Nephron (organoid): ENCODE measurements at regions not wholly inside any gene's neighbourhood (a gene's known extent, or its start where the extent isn't known, plus 50 kb on each side); places are given as distances from the start of the nearest gene placed in this dataset.

ENCODE experiments used
- H3K27ac Mint-ChIP-seq, 3 experiments: 2 replicates each; pipeline ENCODE4 v1.8.0; 2020; ENCODE audit warnings: mixed read lengths in 3 of 3, mild to moderate bottlenecking in 2 of 3, moderate library complexity in 1 of 3
- H3K27me3 Mint-ChIP-seq: 2 replicates; pipeline ENCODE4 v1.8.0; 2021; ENCODE audit warnings: low read depth, mild to moderate bottlenecking, moderate library complexity, mixed read lengths
- H3K36me3 Mint-ChIP-seq: 2 replicates; pipeline ENCODE4 v1.8.0; 2020; ENCODE audit warnings: low read depth, mixed read lengths
- H3K4me1 Mint-ChIP-seq: 2 replicates; pipeline ENCODE4 v1.8.0; 2020; ENCODE audit warnings: mixed read lengths
- H3K4me3 Mint-ChIP-seq, 3 experiments: 2 replicates each; pipeline ENCODE4 v1.8.0; 2020; ENCODE audit warnings: mild to moderate bottlenecking in 3 of 3, mixed read lengths in 3 of 3, moderate library complexity in 2 of 3
- H3K9me3 Mint-ChIP-seq: 2 replicates; pipeline ENCODE4 v1.8.0; 2020; ENCODE audit warnings: mixed read lengths
- TF ChIP-seq, protein P1 (sequence below), 3 experiments: fragments of 200-600 bp; sonication (generic); IDR thresholded peaks; one replicate each; pipeline ENCODE4 v1.5.0; 2021; ENCODE audit warnings: antibody characterized with exemption in 3 of 3; ENCODE audit not compliant: unreplicated experiment in 3 of 3

DNA sequence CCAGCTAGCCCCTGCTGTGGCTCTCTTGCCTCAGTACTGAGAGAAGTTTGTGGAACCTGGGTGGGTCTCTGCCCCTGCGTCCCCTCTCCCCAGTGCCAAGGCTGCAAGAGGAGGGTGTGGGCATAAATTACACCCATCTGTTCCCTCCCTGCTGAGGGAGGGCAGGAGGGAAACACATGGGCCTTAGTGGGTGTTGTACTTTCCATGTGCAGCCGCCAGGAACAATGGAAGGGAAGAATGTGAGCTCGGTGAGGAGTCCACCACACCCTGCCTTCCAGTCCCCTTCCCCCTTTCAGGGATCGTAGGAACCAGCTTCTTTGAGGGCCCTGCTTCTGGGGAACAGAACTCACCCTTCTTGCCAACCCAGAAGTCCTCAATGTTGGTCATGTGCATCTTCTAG is 138.2 kb upstream of the KLF4 start:
- TF ChIP-seq, protein P1, sequence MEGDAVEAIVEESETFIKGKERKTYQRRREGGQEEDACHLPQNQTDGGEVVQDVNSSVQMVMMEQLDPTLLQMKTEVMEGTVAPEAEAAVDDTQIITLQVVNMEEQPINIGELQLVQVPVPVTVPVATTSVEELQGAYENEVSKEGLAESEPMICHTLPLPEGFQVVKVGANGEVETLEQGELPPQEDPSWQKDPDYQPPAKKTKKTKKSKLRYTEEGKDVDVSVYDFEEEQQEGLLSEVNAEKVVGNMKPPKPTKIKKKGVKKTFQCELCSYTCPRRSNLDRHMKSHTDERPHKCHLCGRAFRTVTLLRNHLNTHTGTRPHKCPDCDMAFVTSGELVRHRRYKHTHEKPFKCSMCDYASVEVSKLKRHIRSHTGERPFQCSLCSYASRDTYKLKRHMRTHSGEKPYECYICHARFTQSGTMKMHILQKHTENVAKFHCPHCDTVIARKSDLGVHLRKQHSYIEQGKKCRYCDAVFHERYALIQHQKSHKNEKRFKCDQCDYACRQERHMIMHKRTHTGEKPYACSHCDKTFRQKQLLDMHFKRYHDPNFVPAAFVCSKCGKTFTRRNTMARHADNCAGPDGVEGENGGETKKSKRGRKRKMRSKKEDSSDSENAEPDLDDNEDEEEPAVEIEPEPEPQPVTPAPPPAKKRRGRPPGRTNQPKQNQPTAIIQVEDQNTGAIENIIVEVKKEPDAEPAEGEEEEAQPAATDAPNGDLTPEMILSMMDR (IDR thresholded peaks at IDR 0.05; ENCODE audit: unreplicated experiment in 3 of 3) = no peak
- Mint-ChIP-seq H3K9me3 (no peaks in the 10 kb centered on the region), H3K4me1 (peaks cover 20% of the 10 kb centered on the region), H3K4me3 (no peak overlapping the region), H3K27me3 (peaks cover 21% of the 10 kb centered on the region), H3K27ac (no peak overlapping the region), H3K36me3 (no peaks in the 10 kb centered on the region)

DNA sequence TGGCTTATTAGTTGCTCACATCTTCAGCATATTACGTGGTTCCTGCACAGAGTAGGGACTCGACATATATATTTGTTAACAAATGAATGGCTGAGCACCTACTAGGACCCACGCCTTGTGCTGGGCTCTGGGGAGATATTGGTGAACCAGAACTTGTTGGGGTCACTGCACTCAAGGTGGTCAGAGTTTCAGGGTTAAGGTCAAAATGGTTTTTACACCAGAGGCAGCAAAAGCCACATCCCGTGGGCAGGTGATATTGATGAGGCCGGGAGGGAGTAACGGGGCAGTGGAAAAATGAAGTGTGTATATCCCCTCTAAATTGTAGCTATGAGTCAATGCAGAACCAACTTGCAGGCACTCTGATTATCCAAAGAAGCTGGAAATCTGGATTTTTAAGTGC is 136.5 kb upstream of the KLF4 start:
- TF ChIP-seq, protein P1 (IDR thresholded peaks at IDR 0.05; ENCODE audit: unreplicated experiment in 3 of 3) = no peak
- no peaks in the 10 kb centered on the region for H3K9me3 Mint-ChIP-seq
- H3K4me3 Mint-ChIP-seq = no peak overlapping the region
- H3K36me3 Mint-ChIP-seq = no peaks in the 10 kb centered on the region
- peaks cover 6% of the 10 kb centered on the region for H3K4me1 Mint-ChIP-seq
- no peak overlapping the region for H3K27ac Mint-ChIP-seq
- H3K27me3 Mint-ChIP-seq = peaks cover 27% of the 10 kb centered on the region

DNA sequence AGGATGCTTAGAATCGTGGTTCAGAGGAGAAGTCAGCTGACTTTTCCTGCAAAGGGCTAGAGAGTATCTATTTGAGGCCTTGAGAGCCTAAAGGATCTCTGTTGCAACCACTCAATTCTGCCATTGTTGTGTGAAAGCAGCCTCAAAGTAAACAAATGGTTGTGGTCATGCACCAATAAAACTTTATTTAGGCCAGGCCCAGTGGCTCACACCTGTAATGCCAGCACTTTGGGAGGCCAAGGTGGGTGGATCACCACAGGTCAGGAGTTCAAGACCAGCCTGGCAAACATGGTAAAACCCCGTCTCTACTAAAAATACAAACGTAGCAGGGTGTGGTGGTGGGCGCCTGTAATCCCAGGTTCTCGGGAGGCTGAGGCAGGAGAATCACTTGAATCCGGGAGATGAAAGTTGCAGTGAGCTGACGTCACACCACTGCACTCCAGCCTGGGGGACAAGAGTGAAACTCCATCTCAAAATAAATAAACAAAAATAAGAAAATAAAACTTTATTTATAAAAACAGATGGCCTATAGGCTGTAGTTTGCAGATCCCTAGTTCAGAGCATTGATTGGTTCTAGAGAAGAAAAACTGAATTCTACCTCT is 135.9 kb upstream of the KLF4 start:
- Mint-ChIP-seq H3K9me3 (no peaks in the 10 kb centered on the region), H3K27ac (no peak overlapping the region), H3K27me3 (peaks cover 27% of the 10 kb centered on the region), H3K36me3 (no peaks in the 10 kb centered on the region), H3K4me3 (no peak overlapping the region), H3K4me1 (peaks cover 10% of the 10 kb centered on the region)
- TF ChIP-seq, protein P1 (IDR thresholded peaks at IDR 0.05; ENCODE audit: unreplicated experiment in 3 of 3) = no peak

DNA sequence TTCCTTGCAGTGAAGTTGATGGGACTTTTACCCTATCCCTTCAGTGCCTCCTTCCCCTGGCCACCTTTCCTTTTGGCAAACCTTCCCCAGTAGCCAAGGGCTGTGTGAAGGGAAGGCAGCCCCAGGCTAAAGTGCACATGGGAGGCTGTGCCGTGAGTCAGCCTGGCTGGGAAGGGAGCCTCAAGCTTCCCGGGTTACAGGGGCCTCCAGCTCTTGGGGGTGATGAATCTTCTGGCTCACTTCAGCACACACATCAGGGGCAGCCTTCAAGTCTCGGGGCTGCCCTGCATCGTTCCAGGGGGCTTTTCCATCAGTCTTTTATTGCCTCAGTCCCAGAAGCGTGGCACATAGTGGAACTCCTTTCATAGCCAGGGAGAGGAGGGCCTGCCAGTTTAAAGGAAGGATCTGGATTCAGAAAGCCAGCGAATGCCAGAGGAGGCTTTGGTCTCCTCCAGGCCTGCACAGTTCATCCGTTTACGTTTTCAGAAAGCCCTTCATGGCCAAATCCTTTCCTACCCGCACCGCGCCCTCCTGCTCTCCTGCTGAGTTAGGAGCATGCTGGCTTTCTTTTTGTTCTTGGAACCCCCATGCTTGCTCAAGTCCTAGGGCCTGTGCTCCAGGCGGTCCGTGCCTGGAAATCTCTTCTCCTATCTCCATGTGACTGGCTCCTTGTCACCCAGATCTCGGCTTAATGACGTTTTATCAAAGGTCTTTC is 134.8 kb upstream of the KLF4 start:
- Mint-ChIP-seq H3K4me3 (peak overlapping the region in 1 of 3 experiments; percentile 19), H3K4me1 (peaks cover 10% of the 10 kb centered on the region), H3K36me3 (no peaks in the 10 kb centered on the region), H3K27me3 (peaks cover 22% of the 10 kb centered on the region), H3K9me3 (no peaks in the 10 kb centered on the region), H3K27ac (no peak overlapping the region)
- TF ChIP-seq, protein P1 (IDR thresholded peaks at IDR 0.05; ENCODE audit: unreplicated experiment in 3 of 3) = no peak

DNA sequence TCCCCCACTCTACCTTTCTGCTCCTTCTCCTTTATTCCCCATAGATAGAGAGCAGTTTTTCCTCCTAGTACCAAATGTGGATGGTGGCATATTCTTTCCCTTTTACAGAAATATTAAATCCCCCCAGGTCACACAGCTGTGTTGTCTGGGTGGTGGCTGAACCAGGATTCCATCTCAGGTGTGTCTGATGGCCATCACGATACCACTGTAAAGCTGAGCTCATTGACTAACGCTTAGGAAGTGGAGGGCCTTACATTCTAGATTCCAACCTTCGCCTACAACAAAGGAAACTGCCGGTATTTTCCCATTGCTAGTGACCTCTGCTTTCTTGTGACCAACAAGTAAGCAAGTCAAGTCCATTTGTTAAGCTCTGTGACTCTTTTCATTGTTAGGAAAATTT is 131.9 kb upstream of the KLF4 start:
- TF ChIP-seq, protein P1 (IDR thresholded peaks at IDR 0.05; ENCODE audit: unreplicated experiment in 3 of 3) = no peak
- no peak overlapping the region for H3K27ac Mint-ChIP-seq
- H3K36me3 Mint-ChIP-seq = no peaks in the 10 kb centered on the region
- no peaks in the 10 kb centered on the region for H3K9me3 Mint-ChIP-seq
- peaks cover 18% of the 10 kb centered on the region for H3K27me3 Mint-ChIP-seq
- peaks cover 4% of the 10 kb centered on the region for H3K4me1 Mint-ChIP-seq
- no peak overlapping the region for H3K4me3 Mint-ChIP-seq

DNA sequence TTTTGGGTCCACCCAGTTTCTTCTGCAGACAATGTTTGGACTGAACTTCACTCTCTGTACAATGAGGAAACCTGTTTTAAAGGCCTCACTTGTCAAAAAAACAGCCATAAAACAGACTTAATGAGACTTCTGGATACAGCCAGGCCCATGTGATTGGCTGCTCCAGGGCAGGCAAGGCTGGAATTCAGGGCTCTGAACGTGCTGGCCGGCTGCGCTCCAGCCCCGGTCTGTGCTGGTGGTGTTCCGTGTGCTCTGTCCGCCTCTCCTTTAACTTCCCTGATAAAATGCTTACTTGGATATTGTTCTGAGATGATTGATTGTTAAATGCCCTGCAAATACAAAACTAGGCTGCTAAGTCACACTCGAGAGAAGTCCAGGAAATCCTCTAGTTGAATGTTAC is 131.2 kb upstream of the KLF4 start:
- H3K27me3 Mint-ChIP-seq = peaks cover 18% of the 10 kb centered on the region
- no peaks in the 10 kb centered on the region for H3K36me3 Mint-ChIP-seq
- peak overlapping the region in 1 of 3 experiments; percentile 0 for H3K27ac Mint-ChIP-seq
- peaks cover 4% of the 10 kb centered on the region for H3K4me1 Mint-ChIP-seq
- H3K4me3 Mint-ChIP-seq = no peak overlapping the region
- no peaks in the 10 kb centered on the region for H3K9me3 Mint-ChIP-seq
- TF ChIP-seq, protein P1 (IDR thresholded peaks at IDR 0.05; ENCODE audit: unreplicated experiment in 3 of 3) = no peak
